Bronchial epithelial cell (primary cell): ENCODE measurements at regions not wholly inside any gene's neighbourhood (a gene's known extent, or its start where the extent isn't known, plus 50 kb on each side); places are given as distances from the start of the nearest gene placed in this dataset.

Source experiments
- DNase-seq: peaks from one replicate; pipeline ENCODE4 v3.0.0-alpha.2; 2010; ENCODE audit warnings: low read depth
- FAIRE-seq: peaks from 2 replicates; lab custom pipeline; 2011; peaks lifted over from hg19 to GRCh38; lab: Jason Lieb, UNC
- H3K27me3 ChIP-seq: 2 replicates; pipeline ENCODE4 v1.5.1; 2011; ENCODE audit warnings: low read length; ENCODE audit not compliant: control insufficient read depth, insufficient read depth
- H3K36me3 ChIP-seq: 2 replicates; pipeline ENCODE4 v1.5.1; 2011; ENCODE audit warnings: low read length; ENCODE audit not compliant: control insufficient read depth, insufficient read depth
- H3K4me3 ChIP-seq: 2 replicates; pipeline ENCODE4 v1.5.1; 2011; ENCODE audit warnings: mild to moderate bottlenecking, low read depth, low read length, control low read depth
- TF ChIP-seq, protein P1 (sequence below): IDR thresholded peaks from 2 replicates; pipeline ENCODE4 v1.5.1; 2011; ENCODE audit warnings: mild to moderate bottlenecking, moderate library complexity, low read length, control low read depth, inconsistent platforms; ENCODE audit not compliant: insufficient read depth, severe bottlenecking

DNA sequence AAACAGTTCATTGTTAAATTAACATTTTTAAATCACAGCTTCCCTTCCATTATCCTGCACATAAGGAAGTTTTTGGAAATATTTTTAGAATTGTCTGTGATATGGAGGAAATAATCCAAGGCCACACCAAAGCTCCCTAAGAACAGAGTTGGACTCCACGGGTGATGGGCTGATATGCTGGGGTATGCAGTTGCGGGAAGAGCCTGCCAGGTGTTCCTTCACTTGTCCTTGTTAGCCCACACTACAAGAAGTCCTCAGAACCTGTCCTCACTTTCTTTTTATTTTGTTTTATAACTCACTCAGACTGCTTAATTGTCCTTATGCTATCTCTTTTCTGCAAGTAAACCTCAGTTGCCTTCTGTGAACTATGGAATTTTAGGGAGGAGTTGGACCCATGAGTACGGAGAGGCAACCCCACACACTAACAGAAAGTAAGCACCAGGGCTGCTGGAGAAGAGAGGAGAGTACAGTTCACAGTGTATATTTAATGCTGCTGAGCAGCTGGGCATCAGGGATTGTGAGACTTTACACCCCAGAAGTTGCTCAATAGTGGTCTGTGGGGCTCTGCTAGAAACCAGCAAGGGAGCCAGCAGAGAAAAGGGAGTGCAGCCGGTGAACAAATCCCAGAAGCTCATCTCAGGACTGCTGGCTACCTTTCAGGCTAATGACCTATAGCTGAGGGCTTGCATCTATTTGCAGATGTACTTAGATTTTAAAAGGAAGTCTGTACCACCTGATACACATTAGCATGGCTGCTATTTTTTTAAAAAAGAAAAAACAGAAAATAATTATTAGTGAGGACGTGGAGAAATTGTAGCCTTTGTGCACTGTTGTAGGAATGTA, 64.6 kb upstream of the FOXN2 start:
- DNase-seq (no peak), FAIRE-seq (no peak)
- no peaks in the 10 kb centered on the region for H3K27me3 ChIP-seq
- H3K36me3 ChIP-seq = no peaks in the 10 kb centered on the region
- TF ChIP-seq, protein P1, sequence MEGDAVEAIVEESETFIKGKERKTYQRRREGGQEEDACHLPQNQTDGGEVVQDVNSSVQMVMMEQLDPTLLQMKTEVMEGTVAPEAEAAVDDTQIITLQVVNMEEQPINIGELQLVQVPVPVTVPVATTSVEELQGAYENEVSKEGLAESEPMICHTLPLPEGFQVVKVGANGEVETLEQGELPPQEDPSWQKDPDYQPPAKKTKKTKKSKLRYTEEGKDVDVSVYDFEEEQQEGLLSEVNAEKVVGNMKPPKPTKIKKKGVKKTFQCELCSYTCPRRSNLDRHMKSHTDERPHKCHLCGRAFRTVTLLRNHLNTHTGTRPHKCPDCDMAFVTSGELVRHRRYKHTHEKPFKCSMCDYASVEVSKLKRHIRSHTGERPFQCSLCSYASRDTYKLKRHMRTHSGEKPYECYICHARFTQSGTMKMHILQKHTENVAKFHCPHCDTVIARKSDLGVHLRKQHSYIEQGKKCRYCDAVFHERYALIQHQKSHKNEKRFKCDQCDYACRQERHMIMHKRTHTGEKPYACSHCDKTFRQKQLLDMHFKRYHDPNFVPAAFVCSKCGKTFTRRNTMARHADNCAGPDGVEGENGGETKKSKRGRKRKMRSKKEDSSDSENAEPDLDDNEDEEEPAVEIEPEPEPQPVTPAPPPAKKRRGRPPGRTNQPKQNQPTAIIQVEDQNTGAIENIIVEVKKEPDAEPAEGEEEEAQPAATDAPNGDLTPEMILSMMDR = no peak
- H3K4me3 ChIP-seq = no peak overlapping the region

- TF ChIP-seq, protein P1 = no peak
- H3K36me3 ChIP-seq = no peaks in the 10 kb centered on the region
- DNase-seq (no peak), FAIRE-seq (no peak)
- H3K27me3 ChIP-seq = no peaks in the 10 kb centered on the region
- no peak overlapping the region for H3K4me3 ChIP-seq
Observed at GRCh38 chr2:48250474-48250844, 64.0 kb upstream of the FOXN2 start.

GRCh38 chr2:48250943-48251342, 63.5 kb upstream of the FOXN2 start:
- no peaks in the 10 kb centered on the region for H3K36me3 ChIP-seq
- H3K4me3 ChIP-seq = no peak overlapping the region
- no peak for FAIRE-seq
- H3K27me3 ChIP-seq = no peaks in the 10 kb centered on the region
- TF ChIP-seq, protein P1 = no peak
- DNase-seq = peak; percentile 60

DNA sequence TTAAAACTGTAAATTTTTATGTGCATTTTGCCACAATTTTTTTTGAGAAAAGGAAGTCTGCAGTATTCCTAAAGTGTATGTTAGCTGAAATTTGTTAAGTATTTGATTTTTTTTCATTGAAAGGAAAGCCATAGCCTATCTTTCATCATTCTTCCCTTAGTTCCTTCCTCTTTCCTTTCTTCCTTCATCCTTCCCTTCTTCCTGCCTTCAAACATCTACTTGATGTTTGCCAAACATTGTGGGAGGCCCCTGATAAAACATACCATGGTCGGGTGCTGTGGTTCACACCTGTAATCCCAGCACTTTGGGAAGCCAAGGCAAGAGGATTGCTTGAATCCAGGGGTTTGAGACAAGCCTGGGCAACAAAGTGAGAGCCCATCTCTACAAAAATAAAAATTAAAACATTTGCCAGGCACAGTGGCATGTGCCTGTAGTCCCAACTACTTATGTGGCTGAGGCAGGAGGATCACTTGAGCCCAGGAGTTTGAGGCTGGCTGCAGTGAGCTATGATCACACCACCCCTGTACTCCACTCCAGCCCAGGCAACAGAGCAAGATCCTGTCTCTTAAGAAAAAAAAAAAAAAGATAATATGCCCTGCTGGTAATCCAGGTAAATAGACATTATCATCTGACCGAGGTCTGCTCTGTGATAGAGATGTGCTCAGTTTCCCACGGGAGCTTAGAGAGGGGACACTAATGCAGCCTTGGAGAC, 62.9 kb upstream of the FOXN2 start:
- Histone ChIP-seq H3K36me3 (no peaks in the 10 kb centered on the region), H3K4me3 (no peak overlapping the region), H3K27me3 (no peaks in the 10 kb centered on the region)
- FAIRE-seq (no peak), DNase-seq (no peak)
- TF ChIP-seq, protein P1 = no peak

DNA sequence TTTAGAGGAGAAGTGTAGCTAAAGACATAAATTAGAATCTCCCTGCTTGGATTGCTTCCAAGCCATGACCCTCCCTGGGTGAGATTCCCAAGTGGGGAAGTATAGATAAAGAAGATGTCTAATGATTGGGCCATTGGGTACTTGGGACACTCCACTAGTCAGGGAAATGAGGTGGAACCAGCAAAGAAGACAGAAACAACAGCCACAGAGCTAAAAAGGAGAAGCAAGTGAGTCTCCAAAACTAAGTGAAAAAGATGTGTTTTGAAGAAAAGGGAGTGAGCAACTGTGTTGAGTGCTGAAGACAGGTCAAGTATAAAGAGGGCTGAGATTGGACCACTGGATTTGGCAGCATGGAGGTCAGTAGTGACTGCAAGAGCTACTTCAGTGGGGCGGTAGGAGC, 61.2 kb upstream of the FOXN2 start:
- no peaks in the 10 kb centered on the region for H3K27me3 ChIP-seq

More for the DNA sequence above, 61.2 kb upstream of the FOXN2 start:
- FAIRE-seq (no peak), DNase-seq (no peak)
- no peaks in the 10 kb centered on the region for H3K36me3 ChIP-seq
- TF ChIP-seq, protein P1 = no peak
- H3K4me3 ChIP-seq = no peak overlapping the region
